Parathyroid adenoma (tissue), 2 donors: ENCODE measurements at regions not wholly inside any gene's neighbourhood (a gene's known extent, or its start where the extent isn't known, plus 50 kb on each side); places are given as distances from the start of the nearest gene placed in this dataset.

ENCODE experiments used
- H2AFZ ChIP-seq: fragments of 300-600 bp; sonication (generic); one replicate; pipeline ENCODE4 v1.7.0; 2017; ENCODE audit warnings: antibody characterized with exemption, mild to moderate bottlenecking
- H3K27ac ChIP-seq: fragments of 300-600 bp; sonication (generic); one replicate; pipeline ENCODE4 v1.7.0; 2017
- H3K27me3 ChIP-seq: fragments of 300-600 bp; sonication (generic); one replicate; pipeline ENCODE4 v1.7.0; 2017; ENCODE audit warnings: low read length; ENCODE audit not compliant: control insufficient read depth, insufficient read depth
- H3K36me3 ChIP-seq: fragments of 300-600 bp; sonication (generic); one replicate; pipeline ENCODE4 v1.7.0; 2017; ENCODE audit warnings: low read length; ENCODE audit not compliant: control insufficient read depth, insufficient read depth
- H3K4me1 ChIP-seq: fragments of 300-600 bp; sonication (generic); one replicate; pipeline ENCODE4 v1.7.0; 2017; ENCODE audit warnings: control low read depth
- H3K4me2 ChIP-seq: fragments of 300-600 bp; sonication (generic); one replicate; pipeline ENCODE4 v1.7.0; 2017; ENCODE audit warnings: low read length
- H3K4me3 ChIP-seq: fragments of 300-600 bp; sonication (generic); one replicate; pipeline ENCODE4 v1.7.0; 2017; ENCODE audit warnings: low read depth, low read length
- H3K79me2 ChIP-seq: fragments of 300-600 bp; sonication (generic); one replicate; pipeline ENCODE4 v1.7.0; 2017; ENCODE audit warnings: control low read depth
- H3K9ac ChIP-seq: fragments of 300-600 bp; sonication (generic); one replicate; pipeline ENCODE4 v1.7.0; 2017; ENCODE audit warnings: mild to moderate bottlenecking
- H3K9me3 ChIP-seq: fragments of 300-600 bp; sonication (generic); one replicate; pipeline ENCODE4 v1.7.0; 2017; ENCODE audit warnings: low read length; ENCODE audit not compliant: control insufficient read depth
- CTCF ChIP-seq: fragments of 300-600 bp; sonication (generic); IDR thresholded peaks from one replicate; pipeline ENCODE4 v1.7.0; 2017; ENCODE audit warnings: antibody characterized with exemption, mild to moderate bottlenecking
- donor health status: primary hyperparathyroidism.

- H3K27ac ChIP-seq, result no peak overlapping the region
- no peak overlapping the region for H3K4me2 ChIP-seq
- no peak for TF ChIP-seq CTCF
- H3K4me3 ChIP-seq, result no peak overlapping the region
- no peak overlapping the region for H2AFZ ChIP-seq
- H3K79me2 ChIP-seq, result no peaks in the 10 kb centered on the region
- no peaks in the 10 kb centered on the region for H3K36me3 ChIP-seq
- H3K27me3 ChIP-seq, result no peaks in the 10 kb centered on the region
- H3K9ac ChIP-seq, result no peak overlapping the region
- no peaks in the 10 kb centered on the region for H3K9me3 ChIP-seq
- no peaks in the 10 kb centered on the region for H3K4me1 ChIP-seq
Measured at GRCh38 chr5:2199697-2200096, 317.0 kb upstream of the IRX4 start.

- Histone ChIP-seq H3K4me2 (no peak overlapping the region), H3K9me3 (no peaks in the 10 kb centered on the region), H2AFZ (no peak overlapping the region), H3K9ac (no peak overlapping the region), H3K36me3 (no peaks in the 10 kb centered on the region), H3K4me1 (no peaks in the 10 kb centered on the region), H3K79me2 (no peaks in the 10 kb centered on the region), H3K27ac (no peak overlapping the region), H3K27me3 (no peaks in the 10 kb centered on the region), H3K4me3 (no peak overlapping the region)
- no peak for TF ChIP-seq CTCF
Measured at GRCh38 chr5:2196989-2197619, 314.4 kb upstream of the IRX4 start.

- H3K9ac ChIP-seq, result no peak overlapping the region
- H3K4me3 ChIP-seq, result no peak overlapping the region
- no peak overlapping the region for H3K27ac ChIP-seq
- H2AFZ ChIP-seq, result no peak overlapping the region
- no peaks in the 10 kb centered on the region for H3K4me1 ChIP-seq
- no peaks in the 10 kb centered on the region for H3K27me3 ChIP-seq
- no peaks in the 10 kb centered on the region for H3K79me2 ChIP-seq
- no peak for TF ChIP-seq CTCF
- H3K4me2 ChIP-seq, result no peak overlapping the region
- H3K9me3 ChIP-seq, result no peaks in the 10 kb centered on the region
- no peaks in the 10 kb centered on the region for H3K36me3 ChIP-seq
Measured at GRCh38 chr5:2196416-2196815, 313.7 kb upstream of the IRX4 start.

GRCh38 chr5:2194949-2195348 lies 312.2 kb upstream of the IRX4 start:
- Histone ChIP-seq H3K9ac (no peak overlapping the region), H3K4me3 (no peak overlapping the region), H3K4me2 (no peak overlapping the region), H3K27me3 (no peaks in the 10 kb centered on the region), H3K27ac (no peak overlapping the region), H3K4me1 (no peaks in the 10 kb centered on the region), H2AFZ (no peak overlapping the region), H3K79me2 (no peaks in the 10 kb centered on the region), H3K36me3 (no peaks in the 10 kb centered on the region), H3K9me3 (no peaks in the 10 kb centered on the region)
- TF ChIP-seq CTCF, result no peak

- no peak overlapping the region for H3K4me2 ChIP-seq
- H3K27ac ChIP-seq, result no peak overlapping the region
- H2AFZ ChIP-seq, result no peak overlapping the region
- H3K4me3 ChIP-seq, result no peak overlapping the region
- no peaks in the 10 kb centered on the region for H3K36me3 ChIP-seq
- no peaks in the 10 kb centered on the region for H3K4me1 ChIP-seq
- H3K79me2 ChIP-seq, result no peaks in the 10 kb centered on the region
- no peaks in the 10 kb centered on the region for H3K27me3 ChIP-seq
- no peak overlapping the region for H3K9ac ChIP-seq
- no peaks in the 10 kb centered on the region for H3K9me3 ChIP-seq
- no peak for TF ChIP-seq CTCF
Measured at GRCh38 chr5:2194236-2194555, 311.5 kb upstream of the IRX4 start.
